HG02852 (cell line): ENCODE measurements at regions not wholly inside any gene's neighbourhood (a gene's known extent, or its start where the extent isn't known, plus 50 kb on each side); places are given as distances from the start of the nearest gene placed in this dataset.

ENCODE experiments used
- ATAC-seq: cut with Tn5 transposase; IDR thresholded peaks from one replicate; pipeline ENCODE4 v1.9.1; 2021; ENCODE audit warnings: mild to moderate bottlenecking, moderate library complexity; ENCODE audit not compliant: unreplicated experiment

GRCh38 chr5:73312146-73312871, 136.3 kb downstream of the FOXD1 start:
- no peak for ATAC-seq

GRCh38 chr5:73311291-73312110, 137.1 kb downstream of the FOXD1 start:
- ATAC-seq, result no peak

- ATAC-seq, result no peak
Measured at GRCh38 chr5:73307645-73308355, 134.8 kb downstream of the TMEM174 start.

- no peak for ATAC-seq
Measured at GRCh38 chr5:73306741-73307275, 133.8 kb downstream of the TMEM174 start.

- ATAC-seq, result no peak
Measured at GRCh38 chr5:73306078-73306719, 133.2 kb downstream of the TMEM174 start.

- no peak for ATAC-seq
Measured at GRCh38 chr5:73305386-73305785, 132.4 kb downstream of the TMEM174 start.

- no peak for ATAC-seq
Measured at GRCh38 chr5:73304381-73304780, 131.4 kb downstream of the TMEM174 start.

- ATAC-seq, result no peak
Measured at GRCh38 chr5:73303148-73304079, 130.4 kb downstream of the TMEM174 start.

- no peak for ATAC-seq
Measured at GRCh38 chr5:73302797-73303147, 129.8 kb downstream of the TMEM174 start.

GRCh38 chr5:73301208-73301901, 128.4 kb downstream of the TMEM174 start:
- no peak for ATAC-seq

- ATAC-seq, result no peak
Measured at GRCh38 chr5:73300337-73301207, 127.6 kb downstream of the TMEM174 start.

- no peak for ATAC-seq
Measured at GRCh38 chr5:73299665-73300336, 126.8 kb downstream of the TMEM174 start.

- no peak for ATAC-seq
Measured at GRCh38 chr5:73298772-73299630, 126.0 kb downstream of the TMEM174 start.

- ATAC-seq, result no peak
Measured at GRCh38 chr5:73298251-73298771, 125.3 kb downstream of the TMEM174 start.

- ATAC-seq, result no peak
Measured at GRCh38 chr5:73297430-73297829, 124.4 kb downstream of the TMEM174 start.

- ATAC-seq, result no peak
Measured at GRCh38 chr5:73296772-73297171, 123.8 kb downstream of the TMEM174 start.

GRCh38 chr5:73295921-73296320, 122.9 kb downstream of the TMEM174 start:
- no peak for ATAC-seq
